CD4-positive, alpha-beta T cell (primary cell): ENCODE measurements at regions not wholly inside any gene's neighbourhood (a gene's known extent, or its start where the extent isn't known, plus 50 kb on each side); places are given as distances from the start of the nearest gene placed in this dataset.
"Not testable (repeated sequence)": the region's sequence is repeated elsewhere in the genome, so short reads cannot be mapped to it uniquely, and the experiment has no call there.

ENCODE experiments used
- ATAC-seq: fragments of 200-7000 bp; cut with Tn5 transposase; one replicate; pipeline ENCODE4 v1.10.0; 2022; ENCODE audit warnings: mild to moderate bottlenecking; ENCODE audit not compliant: poor library complexity
- CTCF ChIA-PET: fragments of 350-600 bp; sonication (Branson Sonifier 250); formaldehyde crosslinking; loops from one replicate; lab custom pipeline; 2021; ENCODE audit warnings: antibody characterized with exemption, inconsistent platforms; lab: Charles Lee
- POLR2A ChIA-PET: fragments of 350-600 bp; sonication (Branson Sonifier 250); formaldehyde crosslinking; loops from one replicate; lab custom pipeline; 2021; ENCODE audit warnings: antibody characterized with exemption, inconsistent platforms; lab: Charles Lee
- DNase-seq, 14 experiments: peaks; one replicate each; pipeline ENCODE4 v3.0.0-alpha.2; 2013 to 2020; ENCODE audit warnings: mixed read lengths in 2 of 14
- H3K27ac ChIP-seq, 2 donors: one replicate each; pipeline versions ENCODE4 v1.5.1 to v1.7.0; 2013; ENCODE audit warnings: low read length in 2 of 2, low read depth in 1 of 2, mild to moderate bottlenecking in 1 of 2
- H3K27me3 ChIP-seq, 2 experiments: 1 replicate in 1 of 2; 2 replicates in 1 of 2; pipeline versions ENCODE4 v1.6.1 to v1.7.0; 2013; ENCODE audit warnings: low read length in 2 of 2, control low read depth in 1 of 2, mild to moderate bottlenecking in 1 of 2, moderate library complexity in 1 of 2; ENCODE audit not compliant: insufficient read depth in 2 of 2, control insufficient read depth in 1 of 2
- H3K36me3 ChIP-seq: one replicate; pipeline ENCODE4 v1.6.1; 2013; ENCODE audit warnings: low read length, control low read depth; ENCODE audit not compliant: insufficient read depth
- H3K4me1 ChIP-seq: one replicate; pipeline ENCODE4 v1.6.1; 2013; ENCODE audit warnings: low read length, control low read depth; ENCODE audit not compliant: insufficient read depth
- H3K4me3 ChIP-seq: one replicate; pipeline ENCODE4 v1.5.1; 2013; ENCODE audit warnings: mild to moderate bottlenecking, low read length, moderate library complexity
- H3K9me3 ChIP-seq, 2 experiments: 1 replicate in 1 of 2; 2 replicates in 1 of 2; pipeline versions ENCODE4 v1.6.1 to v1.7.0; 2013; ENCODE audit warnings: low read length in 2 of 2, mild to moderate bottlenecking in 2 of 2, control low read depth in 1 of 2, moderate library complexity in 1 of 2; ENCODE audit not compliant: control insufficient read depth in 1 of 2, insufficient read depth in 1 of 2
- H3K27ac Mint-ChIP-seq: one replicate; pipeline ENCODE4 v1.8.0; 2020; ENCODE audit warnings: mixed read lengths
- H3K27me3 Mint-ChIP-seq: one replicate; pipeline ENCODE4 v1.8.0; 2021; ENCODE audit warnings: mixed read lengths
- H3K36me3 Mint-ChIP-seq: one replicate; pipeline ENCODE4 v1.8.0; 2021; ENCODE audit warnings: low read depth, mixed read lengths
- H3K4me1 Mint-ChIP-seq: one replicate; pipeline ENCODE4 v1.8.0; 2021; ENCODE audit warnings: low read depth, mixed read lengths
- H3K4me3 Mint-ChIP-seq: one replicate; pipeline ENCODE4 v1.8.0; 2020; ENCODE audit warnings: mild to moderate bottlenecking, mixed read lengths
- H3K9me3 Mint-ChIP-seq: one replicate; pipeline ENCODE4 v1.8.0; 2020; ENCODE audit warnings: mixed read lengths
- intact Hi-C, 2 experiments: fragments of 100-400 bp; cut with DNase I in 1 of 2; cut with micrococcal nuclease in 1 of 2; formaldehyde crosslinking; loops; one replicate each; pipeline versions ENCODE4 v1.15.1 to v1.9.0; 2023 to 2025; cut with DNase I, micrococcal nuclease

DNA sequence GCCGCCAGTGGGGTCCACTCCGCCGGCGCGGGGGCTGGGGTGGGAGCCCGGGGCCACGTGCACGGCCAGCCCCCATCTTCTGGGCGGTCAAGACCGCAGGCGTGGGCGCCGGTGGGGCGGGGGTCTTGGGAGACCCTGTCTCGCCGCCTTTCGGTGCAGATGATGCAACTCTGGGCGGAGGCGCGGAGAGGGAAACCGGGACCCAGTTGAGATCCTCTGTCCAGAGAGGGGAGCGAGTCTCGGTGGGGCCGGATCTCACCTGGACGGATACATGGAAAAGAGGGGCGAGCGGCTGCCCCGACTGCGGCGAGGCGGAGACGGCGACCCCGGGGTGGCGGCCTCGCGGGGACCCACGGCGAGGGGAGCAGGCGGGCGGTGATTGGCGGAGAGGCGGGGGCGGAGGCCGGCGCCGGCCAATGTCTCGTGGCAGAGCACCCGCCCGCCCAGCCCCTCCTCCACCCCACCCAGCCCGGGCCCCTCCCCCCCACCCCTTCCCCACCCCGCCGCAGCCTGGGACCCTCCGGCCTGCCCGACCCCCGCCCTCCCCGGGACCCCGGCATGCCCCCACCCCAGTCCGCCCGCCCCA lies 4054.1 kb upstream of the TPTE start:
- DNase-seq, H3K4me3 Mint-ChIP-seq, H3K27ac ChIP-seq, H3K36me3 Mint-ChIP-seq, H3K36me3 ChIP-seq, H3K4me1 ChIP-seq, ATAC-seq, H3K9me3 ChIP-seq, H3K27me3 Mint-ChIP-seq, H3K27me3 ChIP-seq, intact Hi-C loops, H3K4me1 Mint-ChIP-seq, H3K27ac Mint-ChIP-seq, H3K4me3 ChIP-seq, CTCF ChIA-PET, H3K9me3 Mint-ChIP-seq, POLR2A ChIA-PET: not testable (repeated sequence)

DNA sequence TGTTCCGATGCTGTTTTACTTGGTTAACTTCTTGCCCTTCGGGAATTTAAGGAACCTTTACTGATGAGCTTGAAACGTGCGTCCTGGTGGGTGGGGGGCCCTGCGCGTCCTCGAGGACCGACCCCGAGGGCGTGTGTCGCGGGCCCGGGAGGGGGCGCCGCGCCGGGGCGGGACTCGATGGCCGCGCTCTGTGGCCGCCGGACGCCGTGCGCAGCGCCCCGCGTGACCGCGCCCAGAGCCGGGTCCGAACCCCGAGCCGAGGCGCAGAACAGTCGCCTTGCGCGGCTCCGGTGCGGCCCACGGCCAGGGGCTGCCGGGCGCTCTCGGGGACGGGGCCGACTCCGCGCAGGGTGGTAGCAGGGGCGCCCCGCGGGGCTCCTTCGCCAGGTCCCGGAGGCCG lies 4053.5 kb upstream of the TPTE start:
- H3K27ac Mint-ChIP-seq, ATAC-seq, H3K9me3 Mint-ChIP-seq, H3K27ac ChIP-seq, H3K36me3 ChIP-seq, intact Hi-C loops, CTCF ChIA-PET, H3K9me3 ChIP-seq, H3K4me1 Mint-ChIP-seq, H3K4me3 Mint-ChIP-seq, H3K4me1 ChIP-seq, H3K4me3 ChIP-seq, DNase-seq, POLR2A ChIA-PET, H3K27me3 Mint-ChIP-seq, H3K27me3 ChIP-seq, H3K36me3 Mint-ChIP-seq: not testable (repeated sequence)

GRCh38 chr21:6468331-6468860 lies 4053.0 kb upstream of the TPTE start:
- H3K4me3 Mint-ChIP-seq, POLR2A ChIA-PET, H3K27me3 Mint-ChIP-seq, H3K27ac Mint-ChIP-seq, H3K27me3 ChIP-seq, H3K36me3 Mint-ChIP-seq, H3K4me3 ChIP-seq, H3K9me3 ChIP-seq, H3K4me1 ChIP-seq, H3K27ac ChIP-seq, H3K4me1 Mint-ChIP-seq, intact Hi-C loops, CTCF ChIA-PET, DNase-seq, ATAC-seq, H3K36me3 ChIP-seq, H3K9me3 Mint-ChIP-seq: not testable (repeated sequence)

- CTCF ChIA-PET, intact Hi-C loops, ATAC-seq, H3K9me3 Mint-ChIP-seq, H3K27ac ChIP-seq, POLR2A ChIA-PET, H3K36me3 Mint-ChIP-seq, H3K4me1 ChIP-seq, H3K36me3 ChIP-seq, H3K4me3 ChIP-seq, H3K4me1 Mint-ChIP-seq, H3K9me3 ChIP-seq, H3K27me3 Mint-ChIP-seq, DNase-seq, H3K27me3 ChIP-seq, H3K4me3 Mint-ChIP-seq, H3K27ac Mint-ChIP-seq: not testable (repeated sequence)
Observed at GRCh38 chr21:6474250-6474968, 4047.0 kb upstream of the TPTE start.

DNA sequence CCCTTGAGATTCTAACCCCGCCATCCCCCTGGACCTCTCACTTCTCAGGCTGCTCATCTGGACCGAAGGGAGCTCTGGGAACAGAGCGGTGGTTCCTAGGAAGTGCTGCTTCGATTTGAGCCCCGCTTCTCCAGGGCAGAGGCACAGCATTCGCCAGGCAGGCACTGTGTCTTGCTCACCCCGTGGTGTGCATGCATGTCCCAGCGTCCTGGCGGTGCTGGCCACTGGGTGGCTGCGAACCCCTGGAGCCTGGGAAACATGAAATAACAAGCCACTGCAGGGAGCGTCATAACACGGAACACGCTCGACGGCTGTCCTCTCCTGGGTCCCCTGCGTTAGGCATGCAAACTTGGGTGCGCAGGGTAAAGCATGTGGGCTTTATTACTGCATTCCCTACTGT lies 4040.3 kb upstream of the TPTE start:
- POLR2A ChIA-PET, H3K9me3 Mint-ChIP-seq, H3K27ac ChIP-seq, H3K4me1 Mint-ChIP-seq, H3K36me3 ChIP-seq, H3K27me3 Mint-ChIP-seq, H3K9me3 ChIP-seq, H3K4me3 Mint-ChIP-seq, H3K4me3 ChIP-seq, DNase-seq, H3K27me3 ChIP-seq, H3K36me3 Mint-ChIP-seq, CTCF ChIA-PET, intact Hi-C loops, H3K4me1 ChIP-seq, ATAC-seq, H3K27ac Mint-ChIP-seq: not testable (repeated sequence)

DNA sequence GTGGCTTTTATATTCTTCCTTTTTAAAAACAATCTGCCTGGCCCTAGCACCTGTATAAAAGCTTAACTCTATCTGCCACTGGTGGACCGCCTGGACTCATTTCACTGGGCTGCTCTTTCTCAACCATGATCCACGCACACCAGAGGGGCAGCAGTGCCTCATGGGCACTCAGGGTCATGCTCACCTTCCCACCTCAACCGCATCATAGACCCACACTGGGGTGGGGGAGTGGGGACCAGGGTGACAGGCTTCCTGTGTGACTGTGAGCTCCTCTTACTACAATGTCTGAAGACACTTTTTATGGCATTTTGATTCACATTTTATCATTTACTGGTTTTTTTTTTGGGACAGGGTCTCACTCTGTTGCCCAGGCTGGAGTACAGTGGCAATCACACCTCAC lies 4038.8 kb upstream of the TPTE start:
- not testable (repeated sequence) for DNase-seq, ATAC-seq

DNA sequence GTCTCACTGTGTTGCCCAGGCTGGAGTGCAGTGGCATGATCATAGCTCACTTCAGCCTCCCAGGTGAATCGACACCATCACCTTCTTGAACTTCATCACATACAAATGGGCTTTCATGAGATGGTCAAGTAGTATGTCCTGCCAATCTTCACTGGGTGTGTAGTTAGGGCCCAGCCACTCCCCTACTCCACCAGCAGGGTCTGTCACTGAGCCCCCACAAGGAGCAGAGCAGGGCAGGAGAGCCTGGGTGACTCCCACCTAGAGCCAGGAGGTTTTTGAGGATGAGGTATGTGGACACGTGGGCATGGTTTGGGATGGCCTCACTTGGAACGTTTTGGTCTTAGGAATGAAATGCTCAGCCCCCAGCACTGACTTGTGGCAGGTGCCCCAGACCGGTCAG lies 4037.7 kb upstream of the TPTE start:
- peak; percentile 43 for ATAC-seq
- H3K9me3 Mint-ChIP-seq, H3K27ac Mint-ChIP-seq, H3K27me3 ChIP-seq, H3K27me3 Mint-ChIP-seq, H3K9me3 ChIP-seq, H3K4me1 Mint-ChIP-seq, H3K36me3 ChIP-seq, DNase-seq, H3K4me3 ChIP-seq, H3K4me1 ChIP-seq, intact Hi-C loops, H3K27ac ChIP-seq, H3K36me3 Mint-ChIP-seq, POLR2A ChIA-PET, CTCF ChIA-PET, H3K4me3 Mint-ChIP-seq: not testable (repeated sequence)

More for the DNA sequence above, 4038.8 kb upstream of the TPTE start:
- POLR2A ChIA-PET, H3K4me1 Mint-ChIP-seq, H3K27me3 Mint-ChIP-seq, H3K36me3 Mint-ChIP-seq, H3K27me3 ChIP-seq, H3K9me3 Mint-ChIP-seq, CTCF ChIA-PET, intact Hi-C loops, H3K4me3 Mint-ChIP-seq, H3K9me3 ChIP-seq, H3K27ac ChIP-seq, H3K4me3 ChIP-seq, H3K27ac Mint-ChIP-seq, H3K4me1 ChIP-seq, H3K36me3 ChIP-seq: not testable (repeated sequence)
